Stimulated activated CD8-positive, alpha-beta memory T cell treated with anti-CD3 and anti-CD28 coated beads, Interleukin-15, amount 100 ng/mL, for 4 hours (primary cell): ENCODE measurements at regions not wholly inside any gene's neighbourhood (a gene's known extent, or its start where the extent isn't known, plus 50 kb on each side); places are given as distances from the start of the nearest gene placed in this dataset.
"Not testable (repeated sequence)": the region's sequence is repeated elsewhere in the genome, so short reads cannot be mapped to it uniquely, and the experiment has no call there.

Experiments used
- DNase-seq, 2 donors: peaks; one replicate each; pipeline ENCODE4 v3.0.0-alpha.2; 2020; ENCODE audit warnings: low read depth in 2 of 2

GRCh38 chr3:197430934-197431333 is 124.8 kb downstream of the BDH1 start:
- DNase-seq: no peak

- no peak for DNase-seq
These were observed 125.3 kb downstream of the BDH1 start for GRCh38 chr3:197430502-197430901.

GRCh38 chr3:197428952-197429351 is 126.8 kb downstream of the BDH1 start:
- no peak for DNase-seq

GRCh38 chr3:197428117-197428801 is 127.5 kb downstream of the BDH1 start:
- peak in 1 of 2 donors; percentile 6 for DNase-seq

- DNase-seq: no peak
These were observed 128.6 kb upstream of the DLG1 start for GRCh38 chr3:197427021-197427420.

GRCh38 chr3:197426121-197426566 is 127.7 kb upstream of the DLG1 start:
- DNase-seq: no peak

GRCh38 chr3:197425485-197426120 is 127.2 kb upstream of the DLG1 start:
- no peak for DNase-seq

GRCh38 chr3:197424674-197425484 is 126.5 kb upstream of the DLG1 start:
- DNase-seq: no peak

GRCh38 chr3:197424266-197424665 is 125.9 kb upstream of the DLG1 start:
- DNase-seq: no peak

GRCh38 chr3:197423376-197423775 is 125.0 kb upstream of the DLG1 start:
- no peak for DNase-seq

GRCh38 chr3:197422506-197422905 is 124.1 kb upstream of the DLG1 start:
- no peak for DNase-seq

- DNase-seq: no peak
These were observed 122.6 kb upstream of the DLG1 start for GRCh38 chr3:197421021-197421420.

GRCh38 chr3:197420566-197420965 is 122.2 kb upstream of the DLG1 start:
- DNase-seq: no peak

- DNase-seq: no peak
These were observed 121.7 kb upstream of the DLG1 start for GRCh38 chr3:197420115-197420514.

GRCh38 chr3:197419696-197420095 is 121.3 kb upstream of the DLG1 start:
- DNase-seq: no peak

- no peak for DNase-seq
These were observed 119.7 kb upstream of the DLG1 start for GRCh38 chr3:197417911-197418618.

- DNase-seq: no peak
These were observed 119.0 kb upstream of the DLG1 start for GRCh38 chr3:197417441-197417840.

GRCh38 chr3:197411899-197412298 is 113.5 kb upstream of the DLG1 start:
- not testable (repeated sequence) for DNase-seq

GRCh38 chr3:197410170-197410569 is 111.8 kb upstream of the DLG1 start:
- not testable (repeated sequence) for DNase-seq

- DNase-seq: no peak
These were observed 110.0 kb upstream of the DLG1 start for GRCh38 chr3:197408177-197408957.

- DNase-seq: no peak
These were observed 109.1 kb upstream of the DLG1 start for GRCh38 chr3:197407526-197407925.
